HEK293 (cell line): ENCODE measurements at regions not wholly inside any gene's neighbourhood (a gene's known extent, or its start where the extent isn't known, plus 50 kb on each side); places are given as distances from the start of the nearest gene placed in this dataset.

Experiments used
- CTCF ChIA-PET: fragments of 350-600 bp; formaldehyde crosslinking; extraction: SDS; loops from one replicate; lab custom pipeline; 2021; ENCODE audit warnings: antibody characterized with exemption; lab: Yijun Ruan, JAX
- POLR2A ChIA-PET: fragments of 300-600 bp; formaldehyde crosslinking; extraction: SDS; loops from one replicate; lab custom pipeline; 2020; ENCODE audit warnings: antibody characterized with exemption, inconsistent platforms; lab: Yijun Ruan, JAX
- H3K27ac ChIP-seq: fragments of 200-500 bp; sonication (Bioruptor generic); 2 replicates; pipeline ENCODE4 v1.5.1; 2014; ENCODE audit warnings: low read depth, low read length, control low read depth, inconsistent platforms; ENCODE audit errors: extremely low read depth
- H3K36me3 ChIP-seq, 2 experiments: fragments of 200-500 bp in 1 of 2; sonication (Bioruptor generic) in 1 of 2; 1 replicate in 1 of 2; 2 replicates in 1 of 2; pipeline ENCODE4 v1.5.1; 2014 to 2017; ENCODE audit warnings: inconsistent platforms in 2 of 2, low read length in 2 of 2; ENCODE audit not compliant: control insufficient read depth in 2 of 2, insufficient read depth in 1 of 2
- H3K4me1 ChIP-seq: fragments of 200-500 bp; sonication (Bioruptor generic); 2 replicates; pipeline ENCODE4 v1.5.1; 2014; ENCODE audit warnings: mild to moderate bottlenecking, low read length, inconsistent platforms; ENCODE audit not compliant: control insufficient read depth, insufficient read depth
- H3K4me3 ChIP-seq: 2 replicates; pipeline ENCODE4 v1.5.1; 2011; ENCODE audit warnings: low read depth, mild to moderate bottlenecking, control low read depth, low read length, moderate library complexity
- H3K9me3 ChIP-seq: fragments of 200-500 bp; sonication (Bioruptor generic); 2 replicates; pipeline ENCODE4 v1.5.1; 2014; ENCODE audit warnings: low read depth, low read length, inconsistent platforms; ENCODE audit not compliant: control insufficient read depth, insufficient read depth
- GLIS2 ChIP-seq: fragments of 450-650 bp; formaldehyde crosslinking; IDR thresholded peaks from 2 replicates; pipeline ENCODE4 v1.5.1; 2016; ENCODE audit warnings: missing biosample characterization, missing genetic modification characterization
- KLF7 ChIP-seq: fragments of 450-650 bp; formaldehyde crosslinking; IDR thresholded peaks from 2 replicates; pipeline ENCODE4 v1.5.1; 2016; ENCODE audit warnings: missing biosample characterization, missing genetic modification characterization, borderline replicate concordance
- KLF8 ChIP-seq: fragments of 450-650 bp; formaldehyde crosslinking; IDR thresholded peaks from 2 replicates; pipeline ENCODE4 v1.5.1; 2016; ENCODE audit warnings: missing biosample characterization, missing genetic modification characterization
- KLF9 ChIP-seq: fragments of 450-650 bp; formaldehyde crosslinking; IDR thresholded peaks from 2 replicates; pipeline ENCODE4 v1.5.1; 2016; ENCODE audit warnings: missing biosample characterization, missing genetic modification characterization, low read depth
- MEIS1 ChIP-seq: sonication (generic); formaldehyde crosslinking; IDR thresholded peaks from 2 replicates; pipeline ENCODE4 v1.8.1; 2022; ENCODE audit warnings: missing genetic modification reagents, mild to moderate bottlenecking, borderline replicate concordance
- RBAK ChIP-seq: fragments of 450-650 bp; formaldehyde crosslinking; IDR thresholded peaks from 2 replicates; pipeline ENCODE4 v1.5.1; 2016; ENCODE audit warnings: missing biosample characterization, missing genetic modification characterization
- TRIM28 ChIP-seq: IDR thresholded peaks from 2 replicates; pipeline ENCODE4 v1.6.1; 2011; ENCODE audit warnings: low read length, control low read depth, borderline replicate concordance
- WT1 ChIP-seq: fragments of 450-650 bp; formaldehyde crosslinking; IDR thresholded peaks from 2 replicates; pipeline ENCODE4 v1.5.1; 2016; ENCODE audit warnings: missing biosample characterization, missing genetic modification characterization
- ZBTB7A ChIP-seq: fragments of 450-650 bp; formaldehyde crosslinking; IDR thresholded peaks from 2 replicates; pipeline ENCODE4 v1.5.1; 2016; ENCODE audit warnings: low read depth, missing biosample characterization, missing genetic modification characterization
- ZFP37 ChIP-seq: fragments of 450-650 bp; formaldehyde crosslinking; IDR thresholded peaks from 2 replicates; pipeline ENCODE4 v1.5.1; 2016; ENCODE audit warnings: missing biosample characterization, missing genetic modification characterization
- ZNF121 ChIP-seq: fragments of 450-650 bp; formaldehyde crosslinking; IDR thresholded peaks from 2 replicates; pipeline ENCODE4 v1.5.1; 2016; ENCODE audit warnings: missing biosample characterization, missing genetic modification characterization
- ZNF184 ChIP-seq: fragments of 450-650 bp; IDR thresholded peaks from 2 replicates; pipeline ENCODE4 v1.5.1; 2018; ENCODE audit warnings: missing biosample characterization, mild to moderate bottlenecking, missing genetic modification characterization
- ZNF274 ChIP-seq, 2 experiments: fragments of 200-500 bp in 1 of 2; fragments of 450-650 bp in 1 of 2; sonication (Bioruptor generic) in 1 of 2; formaldehyde crosslinking in 1 of 2; IDR thresholded peaks; 2 replicates each; pipeline versions ENCODE4 v1.5.1 to v1.6.1; 2014 to 2016; ENCODE audit warnings: borderline replicate concordance in 1 of 2, inconsistent platforms in 1 of 2, low read length in 1 of 2, missing biosample characterization in 1 of 2, missing genetic modification characterization in 1 of 2
- ZNF311 ChIP-seq: fragments of 450-650 bp; formaldehyde crosslinking; IDR thresholded peaks from 2 replicates; pipeline ENCODE4 v1.5.1; 2017; ENCODE audit warnings: missing biosample characterization, missing genetic modification characterization, borderline replicate concordance
- ZNF341 ChIP-seq: fragments of 450-650 bp; formaldehyde crosslinking; IDR thresholded peaks from 2 replicates; pipeline ENCODE4; 2016; ENCODE audit warnings: low read depth, missing biosample characterization, missing genetic modification characterization
- ZNF548 ChIP-seq: fragments of 450-650 bp; formaldehyde crosslinking; IDR thresholded peaks from 2 replicates; pipeline ENCODE4 v1.5.1; 2016; ENCODE audit warnings: missing biosample characterization, missing genetic modification characterization
- ZNF560 ChIP-seq: fragments of 450-650 bp; formaldehyde crosslinking; IDR thresholded peaks from 2 replicates; pipeline ENCODE4 v1.5.1; 2017; ENCODE audit warnings: missing biosample characterization, missing genetic modification characterization, borderline replicate concordance
- ZNF621 ChIP-seq: fragments of 450-650 bp; formaldehyde crosslinking; IDR thresholded peaks from 2 replicates; pipeline ENCODE4 v1.5.1; 2017; ENCODE audit warnings: missing biosample characterization, missing genetic modification characterization
- ZNF660 ChIP-seq: fragments of 450-650 bp; IDR thresholded peaks from 2 replicates; pipeline ENCODE4 v1.5.1; 2018; ENCODE audit warnings: missing biosample characterization, mild to moderate bottlenecking, missing genetic modification characterization
- ZNF830 ChIP-seq: fragments of 450-650 bp; IDR thresholded peaks from 2 replicates; pipeline ENCODE4 v1.5.0; 2018; ENCODE audit warnings: missing biosample characterization, missing genetic modification characterization, low read depth, mild to moderate bottlenecking, moderate library complexity
- ZNF837 ChIP-seq: fragments of 450-650 bp; formaldehyde crosslinking; IDR thresholded peaks from 2 replicates; pipeline ENCODE4 v1.5.1; 2016; ENCODE audit warnings: missing biosample characterization, missing genetic modification characterization
- TF ChIP-seq, protein P1 (sequence below): fragments of 450-650 bp; IDR thresholded peaks from 2 replicates; pipeline ENCODE4 v1.5.1; 2018; ENCODE audit warnings: missing biosample characterization, missing genetic modification characterization

DNA sequence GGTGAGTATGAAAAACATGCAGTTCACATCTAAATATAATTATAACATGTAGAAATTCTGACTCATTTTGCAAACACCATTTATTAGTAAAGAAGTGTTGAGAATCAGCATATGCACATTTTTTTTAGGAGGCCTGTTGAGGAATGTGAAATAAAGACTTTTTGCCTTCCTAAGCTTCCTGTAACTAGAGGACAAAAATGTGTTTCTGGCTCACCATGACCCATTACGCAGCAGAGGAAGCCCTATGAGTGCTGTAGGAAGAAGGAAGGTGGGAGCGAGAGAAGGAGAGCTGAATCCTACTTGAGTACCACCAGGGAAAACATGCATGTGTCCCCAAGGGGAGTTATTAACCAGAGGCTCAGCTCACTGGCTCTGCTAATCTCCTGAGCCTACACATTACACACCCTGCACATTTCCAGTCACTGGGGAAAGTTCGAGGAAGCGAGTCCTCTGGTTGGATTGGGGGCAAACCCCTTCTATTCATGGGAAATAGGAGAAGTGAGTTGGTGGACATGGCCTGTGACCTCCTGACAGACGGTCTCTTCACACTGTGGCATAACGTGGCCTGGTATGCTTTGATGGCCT, 540.5 kb upstream of the JAG1 start:
- H3K36me3 ChIP-seq, result no peaks in the 10 kb centered on the region
- TF ChIP-seq KLF9 (tag by site-specific recombination), result no peak
- TF ChIP-seq ZNF621 (tag by site-specific recombination), result no peak
- no peak overlapping the region for H3K4me3 ChIP-seq
- no peak overlapping the region for H3K27ac ChIP-seq
- POLR2A ChIA-PET, result no interaction called here
- H3K4me1 ChIP-seq, result peaks cover 7% of the 10 kb centered on the region
- no peaks in the 10 kb centered on the region for H3K9me3 ChIP-seq
- CTCF ChIA-PET, result interaction anchor here (0.6 to 3.5 kb wide), 2 partner anchors 10 to 57 kb away, joined by 3 to 28 read pairs; no protein-coding TSS in a partner anchor

DNA sequence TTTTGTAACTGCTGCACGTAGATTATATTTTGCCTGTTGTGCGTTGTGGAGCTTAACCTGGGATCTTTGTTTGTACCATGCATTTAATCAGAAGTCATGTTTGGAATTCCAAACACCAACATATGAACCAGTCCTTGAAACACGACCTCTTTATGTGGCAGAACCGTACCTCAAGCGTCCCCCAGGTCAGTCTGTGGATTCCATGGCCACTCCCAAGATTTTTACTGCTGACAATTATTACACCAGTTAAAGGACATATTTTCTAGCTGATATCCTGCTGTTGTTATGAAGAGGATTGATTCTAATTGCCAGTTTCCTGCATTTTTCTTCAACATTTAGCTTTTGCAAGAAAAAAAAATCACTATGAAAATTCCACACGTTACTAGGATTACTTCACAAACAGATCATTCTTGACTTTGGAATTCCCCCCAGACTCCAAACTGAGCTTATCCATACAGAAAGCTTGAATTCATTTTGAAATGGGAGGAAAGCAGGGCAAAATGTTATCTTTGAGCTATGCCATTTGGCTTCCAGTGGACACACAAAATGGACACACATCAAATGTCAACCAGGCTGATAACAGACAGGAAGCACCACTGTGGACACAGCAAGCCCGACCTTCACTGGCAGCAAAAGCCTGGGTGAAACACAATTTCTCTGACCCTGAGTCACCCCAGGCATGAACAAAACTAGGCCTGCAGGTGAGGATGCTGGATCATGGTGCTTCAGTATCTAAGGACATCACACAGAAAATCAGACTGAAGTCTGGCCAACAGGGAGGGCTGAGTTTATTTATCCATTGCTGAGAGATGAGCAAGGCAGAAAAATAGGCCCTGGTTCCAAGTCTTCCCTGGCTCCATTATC, 542.9 kb upstream of the JAG1 start:
- Histone ChIP-seq H3K9me3 (no peaks in the 10 kb centered on the region), H3K27ac (no peak overlapping the region), H3K4me3 (no peak overlapping the region)
- CTCF ChIA-PET, result interaction anchor here (0.6 to 3.5 kb wide), 3 partner anchors 11 to 158 kb away, joined by 5 to 28 read pairs (median 14); no protein-coding TSS in a partner anchor
- POLR2A ChIA-PET, result no interaction called here
- 0 out of 2 replicates have a peak, but pooled peaks have one; percentile 4 for TF ChIP-seq MEIS1 (CRISPR knock-in tag)
- TF ChIP-seq ZNF184, result no peak
- TF ChIP-seq ZNF311 (tag by site-specific recombination), result no peak
- TF ChIP-seq KLF8 (tag by site-specific recombination), result no peak
- TF ChIP-seq, all 188 proteins: peak for 1
- no peaks in the 10 kb centered on the region for H3K36me3 ChIP-seq
- H3K4me1 ChIP-seq, result peaks cover 7% of the 10 kb centered on the region

DNA sequence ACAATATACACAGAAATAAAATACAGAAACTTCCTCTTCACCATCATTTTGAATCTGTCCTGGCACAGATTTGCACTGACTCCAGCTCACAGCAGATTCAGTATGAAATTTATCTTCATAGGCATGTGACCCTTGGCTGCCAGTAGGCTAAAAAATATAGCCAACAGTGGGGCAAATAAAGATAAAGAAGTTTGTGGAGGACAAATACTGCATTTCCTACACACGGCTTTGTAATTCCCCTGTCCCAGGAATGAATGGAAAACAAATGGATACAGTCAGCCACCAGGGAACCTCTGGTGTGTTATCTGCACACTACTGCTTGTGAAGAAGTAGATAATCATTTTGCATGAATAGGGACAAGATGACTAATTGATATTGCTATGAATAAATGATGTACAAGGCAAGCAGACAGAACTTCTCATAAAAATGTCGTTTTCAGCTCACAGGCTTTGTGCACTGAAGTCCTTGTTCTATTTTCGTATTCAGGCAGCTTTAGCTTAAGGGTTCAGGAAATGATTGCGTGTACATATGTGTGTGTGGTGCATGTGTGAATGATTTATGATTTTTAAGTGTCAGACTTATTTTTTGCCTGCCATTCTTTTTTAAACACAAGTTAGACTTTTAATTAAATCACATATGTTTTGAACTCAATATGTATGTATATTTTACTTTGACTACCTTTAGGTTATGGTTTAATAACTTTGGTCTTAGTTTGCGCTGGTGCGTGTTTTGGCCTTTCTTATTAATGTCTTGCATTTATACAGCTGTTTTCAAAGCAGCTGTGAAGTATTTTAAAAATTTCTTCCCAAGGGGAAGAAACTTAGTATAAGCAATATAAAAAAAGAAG, 543.8 kb upstream of the JAG1 start:
- Histone ChIP-seq H3K27ac (no peak overlapping the region), H3K9me3 (no peaks in the 10 kb centered on the region), H3K4me3 (no peak overlapping the region), H3K4me1 (peaks cover 7% of the 10 kb centered on the region), H3K36me3 (no peaks in the 10 kb centered on the region)
- ChIA-PET POLR2A (no interaction called here), CTCF (interaction anchor here (2.9 kb wide), 1 partner anchor 12 kb away, joined by 14 read pairs; no protein-coding TSS in a partner anchor)
- TF ChIP-seq GLIS2 (tag by site-specific recombination) (no peak), ZNF121 (tag by site-specific recombination) (no peak), TRIM28 (0 out of 2 replicates have a peak, but pooled peaks have one; percentile 46)
- TF ChIP-seq, protein P1, sequence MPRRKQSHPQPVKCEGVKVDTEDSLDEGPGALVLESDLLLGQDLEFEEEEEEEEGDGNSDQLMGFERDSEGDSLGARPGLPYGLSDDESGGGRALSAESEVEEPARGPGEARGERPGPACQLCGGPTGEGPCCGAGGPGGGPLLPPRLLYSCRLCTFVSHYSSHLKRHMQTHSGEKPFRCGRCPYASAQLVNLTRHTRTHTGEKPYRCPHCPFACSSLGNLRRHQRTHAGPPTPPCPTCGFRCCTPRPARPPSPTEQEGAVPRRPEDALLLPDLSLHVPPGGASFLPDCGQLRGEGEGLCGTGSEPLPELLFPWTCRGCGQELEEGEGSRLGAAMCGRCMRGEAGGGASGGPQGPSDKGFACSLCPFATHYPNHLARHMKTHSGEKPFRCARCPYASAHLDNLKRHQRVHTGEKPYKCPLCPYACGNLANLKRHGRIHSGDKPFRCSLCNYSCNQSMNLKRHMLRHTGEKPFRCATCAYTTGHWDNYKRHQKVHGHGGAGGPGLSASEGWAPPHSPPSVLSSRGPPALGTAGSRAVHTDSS (tag by site-specific recombination), result no peak

DNA sequence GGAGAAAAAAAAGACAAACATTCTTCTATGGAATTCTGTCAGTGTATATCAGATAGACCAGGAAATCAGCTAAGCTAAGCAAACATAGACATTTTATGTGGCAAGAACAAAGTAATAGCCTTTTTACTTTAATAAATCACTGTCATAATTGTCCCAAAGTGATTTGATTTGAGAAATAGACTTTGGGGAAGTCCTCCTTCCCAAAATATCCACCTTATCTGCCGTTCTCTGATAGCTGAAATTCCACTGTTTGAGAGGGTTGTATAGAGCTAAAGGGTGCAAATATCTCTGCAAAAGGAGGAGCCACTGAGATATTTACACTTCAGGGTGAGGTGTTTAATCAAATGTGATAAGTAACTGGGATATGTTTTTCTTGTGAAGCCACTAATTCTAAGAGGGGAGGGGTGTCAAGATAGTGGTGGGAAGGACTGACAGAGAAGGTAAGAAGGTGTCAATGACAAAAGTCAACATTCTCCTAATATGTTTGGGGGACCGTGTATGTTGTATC, 544.4 kb upstream of the JAG1 start:
- no peak overlapping the region for H3K27ac ChIP-seq
- H3K4me1 ChIP-seq, result peaks cover 7% of the 10 kb centered on the region
- ChIA-PET CTCF (interaction anchor here (0.5 to 2.9 kb wide), 2 partner anchors 13 to 16 kb away, joined by 3 to 14 read pairs; no protein-coding TSS in a partner anchor), POLR2A (no interaction called here)
- no peaks in the 10 kb centered on the region for H3K9me3 ChIP-seq
- no peaks in the 10 kb centered on the region for H3K36me3 ChIP-seq
- no peak overlapping the region for H3K4me3 ChIP-seq
- TF ChIP-seq ZNF660, result no peak
- no peak for TF ChIP-seq ZNF341 (tag by site-specific recombination)
- no peak for TF ChIP-seq WT1
- TF ChIP-seq ZNF837, result no peak
- no peak for TF ChIP-seq ZNF830
- no peak for TF ChIP-seq ZFP37
- TF ChIP-seq ZBTB7A (tag by site-specific recombination), result no peak
- TF ChIP-seq ZNF548 (tag by site-specific recombination), result no peak
- TF ChIP-seq KLF9 (tag by site-specific recombination), result no peak
- no peak for TF ChIP-seq ZNF560 (tag by site-specific recombination)
- TF ChIP-seq ZNF274 (IDR thresholded peaks at IDR 0.05; ENCODE audit: low read length), result no peak
- TF ChIP-seq ZNF274 (tag by site-specific recombination; IDR thresholded peaks at IDR 0.05; ENCODE audit: borderline replicate concordance), result no peak
- TF ChIP-seq RBAK (tag by site-specific recombination), result no peak
- no peak for TF ChIP-seq ZNF621 (tag by site-specific recombination)
- TF ChIP-seq KLF7 (tag by site-specific recombination), result no peak
